ENCODE measurements at regions not wholly inside any gene's neighbourhood (a gene's known extent, or its start where the extent isn't known, plus 50 kb on each side); places are given as distances from the start of the nearest gene placed in this dataset.

DNA sequence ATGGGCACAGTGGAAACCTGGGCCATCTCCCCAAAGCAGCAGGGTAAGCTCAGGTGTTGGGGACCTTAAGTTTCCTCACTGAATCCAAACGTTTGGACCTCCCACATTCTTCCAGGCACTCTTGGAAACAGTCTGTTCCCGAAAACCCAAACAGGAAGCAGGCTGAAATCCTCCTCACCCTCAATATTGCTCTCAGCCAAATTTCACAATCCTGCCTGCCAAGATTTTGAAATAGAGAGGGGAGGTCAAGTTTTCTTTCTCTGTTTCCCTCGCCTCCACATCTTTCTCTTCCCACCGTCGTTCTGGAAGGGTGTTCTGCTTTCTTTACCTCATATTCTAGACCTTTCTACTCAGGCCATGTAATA lies 392.0 kb upstream of the SASH1 start:
- intact Hi-C loops (cut with micrococcal nuclease), result no loop called here
- Histone ChIP-seq H3K36me3 (ENCODE audit: control insufficient read depth, insufficient read depth, low read length) (no peaks in the 10 kb centered on the region), H3K27ac (ENCODE audit: low read length) (no peak overlapping the region), H3K9me3 (ENCODE audit: control insufficient read depth, insufficient read depth, low read length) (no peaks in the 10 kb centered on the region), H3K4me3 (ENCODE audit: low read length) (no peak overlapping the region), H3K4me1 (ENCODE audit: control insufficient read depth, insufficient read depth, low read length) (no peaks in the 10 kb centered on the region), H3K27me3 (ENCODE audit: control insufficient read depth, insufficient read depth, low read length) (no peaks in the 10 kb centered on the region)
- Mint-ChIP-seq H3K9me3 (peaks cover 5 to 9% of the 10 kb centered on the region in 2 donors), H3K36me3 (no peaks in the 10 kb centered on the region), H3K4me1 (no peaks in the 10 kb centered on the region), H3K27ac (no peak overlapping the region), H3K4me3 (no peak overlapping the region), H3K27me3 (ENCODE audit: low read depth in 2 of 2) (no peaks in the 10 kb centered on the region)
- ATAC-seq (no peak), DNase-seq (no peak)
- TF ChIP-seq CTCF (IDR thresholded peaks at IDR 0.05), result no peak
- WGBS (ENCODE audit: insufficient coverage), result 75% methylated on average over 4 of the region's 5 CpGs

DNA sequence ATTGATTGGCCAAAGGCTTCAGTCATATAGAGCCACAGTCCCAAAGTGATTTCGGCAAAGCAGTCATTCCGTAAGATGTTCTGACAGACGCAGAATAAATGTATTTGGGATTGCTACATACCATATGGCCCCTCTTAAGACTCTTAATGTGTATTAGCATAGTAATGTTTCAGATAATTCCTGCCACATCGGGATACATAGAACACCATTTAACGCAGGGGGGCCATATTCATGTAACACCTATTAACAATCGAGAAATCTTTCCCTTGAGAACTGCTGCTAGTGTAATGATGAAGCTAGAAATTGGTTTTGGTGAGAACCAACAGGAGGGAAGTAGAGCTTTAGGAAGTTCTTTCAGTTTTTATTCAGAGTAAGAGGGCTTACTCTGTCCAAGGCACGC lies 390.9 kb upstream of the SASH1 start:
- Mint-ChIP-seq H3K4me1 (no peaks in the 10 kb centered on the region), H3K27me3 (ENCODE audit: low read depth in 2 of 2) (no peaks in the 10 kb centered on the region), H3K36me3 (no peaks in the 10 kb centered on the region), H3K9me3 (peaks cover 3 to 9% of the 10 kb centered on the region in 2 donors), H3K27ac (no peak overlapping the region), H3K4me3 (no peak overlapping the region)
- no peak for TF ChIP-seq CTCF (IDR thresholded peaks at IDR 0.05)
- Histone ChIP-seq H3K27ac (ENCODE audit: low read length) (no peak overlapping the region), H3K4me3 (ENCODE audit: low read length) (no peak overlapping the region), H3K36me3 (ENCODE audit: control insufficient read depth, insufficient read depth, low read length) (no peaks in the 10 kb centered on the region), H3K4me1 (ENCODE audit: control insufficient read depth, insufficient read depth, low read length) (no peaks in the 10 kb centered on the region), H3K27me3 (ENCODE audit: control insufficient read depth, insufficient read depth, low read length) (no peaks in the 10 kb centered on the region), H3K9me3 (ENCODE audit: control insufficient read depth, insufficient read depth, low read length) (no peaks in the 10 kb centered on the region)
- WGBS (ENCODE audit: insufficient coverage), result 91% methylated on average over 6 of the region's 7 CpGs
- intact Hi-C loops (cut with micrococcal nuclease), result no loop called here
- no peak for ATAC-seq
- no peak for DNase-seq

DNA sequence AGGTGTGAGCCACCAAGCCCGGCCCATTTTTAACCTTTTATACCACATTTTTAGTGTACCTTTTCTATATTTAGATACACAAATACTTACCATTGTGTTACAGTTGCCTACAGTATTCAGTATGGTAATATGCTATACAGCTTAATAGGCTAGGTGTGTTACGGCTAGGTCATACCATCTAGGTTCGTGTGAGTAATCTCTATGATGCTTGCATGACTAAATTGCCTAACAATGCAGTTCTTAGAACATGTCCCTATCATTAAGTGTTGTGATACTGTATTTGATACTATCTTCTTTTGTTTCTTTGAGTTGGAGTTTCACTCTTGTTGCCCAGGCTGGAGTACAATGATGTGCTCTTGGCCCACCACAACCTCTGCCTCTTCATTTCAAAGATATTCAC lies 387.7 kb upstream of the SASH1 start:
- Mint-ChIP-seq H3K4me1 (no peaks in the 10 kb centered on the region), H3K4me3 (no peak overlapping the region), H3K27ac (no peak overlapping the region), H3K27me3 (ENCODE audit: low read depth in 2 of 2) (no peaks in the 10 kb centered on the region), H3K36me3 (no peaks in the 10 kb centered on the region), H3K9me3 (peaks cover 4% of the 10 kb centered on the region in 2 donors)
- H3K4me3 ChIP-seq (ENCODE audit: low read length), result no peak overlapping the region
- no peaks in the 10 kb centered on the region for H3K4me1 ChIP-seq (ENCODE audit: control insufficient read depth, insufficient read depth, low read length)
- H3K9me3 ChIP-seq (ENCODE audit: control insufficient read depth, insufficient read depth, low read length), result no peaks in the 10 kb centered on the region
- H3K27me3 ChIP-seq (ENCODE audit: control insufficient read depth, insufficient read depth, low read length), result no peaks in the 10 kb centered on the region
- DNase-seq (no peak), ATAC-seq (no peak)
- H3K36me3 ChIP-seq (ENCODE audit: control insufficient read depth, insufficient read depth, low read length), result no peaks in the 10 kb centered on the region
- TF ChIP-seq CTCF (IDR thresholded peaks at IDR 0.05), result no peak
- H3K27ac ChIP-seq (ENCODE audit: low read length), result no peak overlapping the region
- WGBS (ENCODE audit: insufficient coverage), result 94% methylated on average over 2 of the region's 3 CpGs
- intact Hi-C loops (cut with micrococcal nuclease), result no loop called here

GRCh38 chr6:147958683-147959082 lies 384.0 kb upstream of the SASH1 start:
- no peaks in the 10 kb centered on the region for H3K36me3 ChIP-seq (ENCODE audit: control insufficient read depth, insufficient read depth, low read length)
- Mint-ChIP-seq H3K9me3 (peaks cover 3% of the 10 kb centered on the region in 2 donors), H3K4me1 (no peaks in the 10 kb centered on the region), H3K27me3 (ENCODE audit: low read depth in 2 of 2) (no peaks in the 10 kb centered on the region), H3K36me3 (no peaks in the 10 kb centered on the region), H3K4me3 (no peak overlapping the region), H3K27ac (no peak overlapping the region)
- intact Hi-C loops (cut with micrococcal nuclease), result no loop called here
- no peak for TF ChIP-seq CTCF (IDR thresholded peaks at IDR 0.05)
- H3K4me3 ChIP-seq (ENCODE audit: low read length), result no peak overlapping the region
- H3K27me3 ChIP-seq (ENCODE audit: control insufficient read depth, insufficient read depth, low read length), result no peaks in the 10 kb centered on the region
- DNase-seq (no peak), ATAC-seq (no peak)
- H3K27ac ChIP-seq (ENCODE audit: low read length), result no peak overlapping the region
- no peaks in the 10 kb centered on the region for H3K9me3 ChIP-seq (ENCODE audit: control insufficient read depth, insufficient read depth, low read length)
- WGBS (ENCODE audit: insufficient coverage), result 90% methylated on average over 2 of the region's 2 CpGs
- H3K4me1 ChIP-seq (ENCODE audit: control insufficient read depth, insufficient read depth, low read length), result no peaks in the 10 kb centered on the region
